HG03060 (cell line): ENCODE measurements at regions not wholly inside any gene's neighbourhood (a gene's known extent, or its start where the extent isn't known, plus 50 kb on each side); places are given as distances from the start of the nearest gene placed in this dataset.
"Not testable (repeated sequence)": the region's sequence is repeated elsewhere in the genome, so short reads cannot be mapped to it uniquely, and the experiment has no call there.

Source experiments
- ATAC-seq: cut with Tn5 transposase; IDR thresholded peaks from one replicate; pipeline ENCODE4 v1.9.1; 2021; ENCODE audit warnings: low read depth, moderate number of reproducible peaks; ENCODE audit not compliant: unreplicated experiment

DNA sequence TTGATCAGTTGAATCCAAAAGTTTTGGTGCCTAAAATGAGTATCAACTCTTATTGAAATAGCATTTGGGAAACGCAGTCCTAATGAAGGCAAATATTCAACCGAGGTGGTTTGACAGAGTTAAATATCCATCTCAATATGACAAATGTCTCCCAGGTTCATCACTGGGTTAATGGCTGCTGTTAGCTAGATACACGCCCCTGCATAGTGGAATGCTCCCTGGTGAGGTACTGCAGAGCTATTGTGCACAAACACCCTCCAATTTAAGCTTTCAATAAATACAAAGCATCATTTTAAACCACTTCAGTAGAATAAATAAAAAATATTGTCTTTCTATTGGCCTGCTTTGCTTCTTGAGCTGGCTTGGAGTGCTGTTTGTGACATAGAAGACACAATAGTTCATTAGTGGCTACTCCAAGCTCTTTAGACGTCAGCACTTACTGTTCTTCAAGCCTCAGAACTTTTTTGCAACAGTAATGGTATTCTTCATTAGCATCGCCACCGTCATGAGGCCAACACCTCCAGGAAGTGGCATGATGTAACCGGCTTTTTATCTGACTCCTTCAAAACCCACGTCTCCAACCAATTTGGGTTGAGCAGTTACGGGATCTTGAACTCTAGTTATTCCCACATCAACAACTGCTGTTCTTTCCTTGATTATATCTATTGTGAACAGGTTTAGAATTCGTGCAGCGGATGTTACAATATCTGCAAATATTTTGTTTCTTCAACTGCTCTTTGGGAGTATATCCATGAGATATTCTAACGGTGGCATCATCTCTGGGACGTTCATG lies 1159.6 kb upstream of the EPHA6 start:
- ATAC-seq, result no peak

DNA sequence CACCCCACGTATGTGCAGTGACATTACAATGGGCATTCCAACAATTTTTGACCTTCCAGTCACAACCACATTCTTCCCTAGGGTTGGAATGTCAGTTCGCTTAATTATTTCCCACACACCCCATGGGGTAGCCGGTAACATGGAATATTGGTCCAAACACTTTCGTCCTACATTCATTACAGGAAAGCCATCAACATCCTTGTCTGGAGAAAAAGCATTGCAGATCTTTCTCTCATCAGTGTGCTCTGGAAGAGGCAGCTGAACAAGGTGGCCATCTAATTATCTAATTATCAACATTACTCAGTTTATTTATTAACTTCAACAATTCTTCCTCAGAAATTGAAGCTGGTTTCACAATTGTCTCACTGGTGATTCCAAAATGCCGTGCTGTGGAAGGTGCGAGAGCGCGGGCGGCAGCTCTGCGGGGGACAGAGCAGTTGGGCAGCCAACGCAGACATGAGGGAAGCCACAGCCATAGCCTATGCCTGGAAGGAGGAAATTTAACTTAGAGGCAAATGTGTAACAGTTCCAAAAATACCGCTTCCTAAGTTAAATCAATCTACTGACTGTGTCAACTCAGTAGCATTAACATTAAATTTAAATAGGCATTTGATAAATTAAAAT lies 1158.9 kb upstream of the EPHA6 start:
- no peak for ATAC-seq

DNA sequence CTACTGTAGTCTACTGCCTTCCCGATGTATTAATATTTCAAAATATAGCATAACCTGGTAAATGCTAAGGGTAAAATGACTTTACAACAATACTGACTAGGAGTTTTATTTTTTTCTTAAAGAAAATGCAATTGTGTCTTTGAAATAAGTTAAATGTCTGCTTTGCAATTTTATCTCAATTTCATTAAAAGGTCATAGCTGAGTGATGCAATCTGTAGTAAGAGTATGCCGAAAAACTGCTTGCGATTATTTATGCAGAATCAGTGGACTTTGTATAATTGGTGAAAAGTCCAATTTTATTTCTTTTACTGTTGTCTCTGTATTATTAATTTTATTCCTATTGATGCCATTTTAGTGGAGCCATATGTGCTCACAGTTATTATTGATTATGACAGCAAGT lies 1143.6 kb upstream of the EPHA6 start:
- no peak for ATAC-seq

DNA sequence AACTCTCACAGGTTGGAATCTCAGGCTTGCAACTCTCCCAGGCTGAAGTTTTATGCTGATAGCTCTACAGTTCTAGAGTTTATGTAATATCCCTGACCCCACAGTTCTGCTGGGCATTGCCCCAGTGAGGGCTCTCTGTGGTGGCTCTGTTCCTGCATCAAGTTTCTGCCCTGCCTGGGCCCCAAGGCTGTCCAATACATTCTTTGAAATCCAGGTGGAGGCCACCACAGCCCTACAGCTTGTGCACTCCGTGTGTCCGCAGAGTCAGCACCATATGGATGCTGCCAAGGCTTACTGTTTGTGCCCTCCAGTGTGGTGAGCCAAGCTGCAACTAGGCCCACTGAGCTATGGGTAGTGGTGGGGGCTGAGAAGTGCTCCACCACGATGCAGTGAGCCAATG lies 1141.2 kb upstream of the EPHA6 start:
- no peak for ATAC-seq

DNA sequence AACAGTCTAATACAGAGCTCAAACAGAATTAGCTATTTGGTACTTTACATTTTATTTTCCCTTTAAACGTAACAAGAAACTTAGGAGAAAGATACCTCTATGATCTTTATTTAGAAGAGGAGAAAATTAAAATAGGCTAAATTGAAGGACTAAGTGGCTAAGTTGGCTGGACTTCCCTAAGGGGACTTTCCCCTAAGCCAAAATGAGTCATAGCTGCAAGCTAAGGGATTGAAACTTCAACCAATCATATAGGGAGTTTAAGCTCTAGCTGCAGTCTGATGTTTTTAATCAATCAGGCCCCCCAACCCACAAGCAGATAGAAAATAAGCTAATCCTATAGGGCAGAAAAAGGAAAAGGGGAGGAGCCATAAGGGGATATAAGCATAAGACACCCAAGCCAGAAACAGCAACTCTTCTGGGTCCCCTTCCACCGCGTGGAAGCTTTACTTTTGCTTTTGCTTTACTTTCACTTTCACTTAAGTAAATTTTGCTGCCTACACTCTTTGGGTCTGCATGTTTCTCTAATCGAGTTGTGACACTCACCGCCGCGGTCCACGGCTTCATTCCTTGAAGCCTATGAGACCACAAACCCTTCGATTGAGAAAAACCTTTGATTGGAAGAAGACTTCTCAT lies 1108.5 kb upstream of the EPHA6 start:
- ATAC-seq, result no peak

DNA sequence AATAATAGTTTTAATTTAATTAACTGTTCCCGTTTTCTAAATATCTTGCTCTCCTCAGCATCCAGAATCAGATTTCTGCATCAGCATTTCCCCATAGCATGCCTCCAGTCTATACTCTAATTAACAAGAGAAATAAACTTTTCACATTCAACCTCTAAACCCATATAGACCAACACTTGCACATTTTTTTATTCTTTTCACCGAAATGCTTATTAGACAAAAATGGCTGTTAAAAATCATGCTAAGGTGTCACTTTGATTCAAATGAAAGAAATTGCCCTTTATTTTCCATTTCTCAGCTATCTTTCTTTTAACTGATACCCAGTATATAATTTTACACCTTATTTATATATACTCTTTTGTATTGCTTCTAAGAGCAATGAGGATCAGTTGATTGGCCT lies 1107.1 kb upstream of the EPHA6 start:
- no peak for ATAC-seq

DNA sequence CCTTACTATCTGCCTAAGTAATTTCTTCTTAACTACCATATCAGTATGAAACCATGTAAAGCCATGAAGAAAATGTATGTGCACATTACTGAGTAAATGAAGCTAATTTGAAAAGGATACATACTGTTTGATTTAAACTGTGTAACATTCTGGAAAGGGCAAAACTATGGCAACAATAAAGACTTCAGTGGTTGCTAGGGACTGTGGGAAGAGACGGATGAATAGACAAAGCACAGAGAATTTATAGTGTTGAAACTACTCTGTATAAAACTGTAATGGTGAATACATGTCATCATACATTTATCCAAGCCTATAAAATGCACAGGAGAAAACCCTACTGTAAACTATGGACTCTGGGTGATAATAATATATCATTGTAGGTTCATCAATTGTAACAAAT lies 1103.7 kb upstream of the EPHA6 start:
- no peak for ATAC-seq

DNA sequence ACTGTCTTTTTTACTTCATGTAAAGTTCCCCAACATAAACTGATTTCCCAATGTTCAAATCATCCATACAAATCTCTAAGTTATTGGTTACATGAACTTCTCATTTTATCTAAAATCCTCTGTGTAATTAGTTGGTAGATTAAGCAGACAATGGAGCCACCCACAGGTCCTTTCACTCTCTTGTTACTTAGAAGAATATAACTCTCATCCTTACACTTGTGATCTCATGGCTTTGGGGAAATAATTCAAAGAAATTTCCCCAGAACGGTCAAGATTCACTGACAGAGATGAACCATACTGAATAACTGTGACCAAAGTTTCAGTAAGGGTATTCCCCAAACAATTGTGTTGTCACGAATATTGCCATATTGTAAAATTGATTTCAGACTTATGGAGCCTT lies 1102.6 kb upstream of the EPHA6 start:
- ATAC-seq, result no peak

DNA sequence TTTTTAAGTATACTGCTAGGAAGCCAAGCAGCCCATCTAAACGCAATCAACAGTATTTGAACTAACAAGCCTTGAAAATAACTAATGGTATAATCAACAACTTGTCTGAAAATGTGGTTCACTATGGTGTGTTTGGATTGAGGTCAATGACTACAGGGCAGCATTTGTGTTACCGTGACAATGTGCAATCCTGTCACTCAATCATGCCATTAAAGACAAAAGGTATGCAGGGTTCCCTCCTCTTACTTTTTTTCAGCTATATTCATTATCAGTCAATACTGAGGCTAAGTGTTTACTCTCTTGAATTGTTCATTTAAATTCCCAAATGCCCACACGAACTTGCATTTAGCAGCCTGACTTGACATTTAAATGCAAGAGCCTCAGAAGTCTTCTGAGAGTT lies 1099.3 kb upstream of the EPHA6 start:
- ATAC-seq, result no peak

DNA sequence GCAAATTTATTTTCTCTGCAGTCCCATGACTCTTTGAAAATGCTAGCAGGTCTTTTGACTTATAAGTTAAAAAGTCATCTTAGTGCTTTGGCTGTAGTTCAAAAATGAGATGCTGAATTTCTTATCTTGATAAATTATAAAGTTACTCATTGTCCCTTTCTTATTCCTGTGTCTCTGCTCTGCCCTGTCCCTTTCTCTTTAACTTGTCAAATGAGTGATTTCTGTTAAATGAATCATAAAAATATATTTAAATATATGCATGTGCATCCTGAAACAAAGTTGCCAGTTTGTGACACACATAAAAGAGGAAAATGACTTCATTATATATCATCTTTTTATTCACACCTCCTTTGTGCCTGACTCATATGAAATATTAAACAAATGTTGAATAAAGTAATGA lies 1097.3 kb upstream of the EPHA6 start:
- ATAC-seq, result no peak

DNA sequence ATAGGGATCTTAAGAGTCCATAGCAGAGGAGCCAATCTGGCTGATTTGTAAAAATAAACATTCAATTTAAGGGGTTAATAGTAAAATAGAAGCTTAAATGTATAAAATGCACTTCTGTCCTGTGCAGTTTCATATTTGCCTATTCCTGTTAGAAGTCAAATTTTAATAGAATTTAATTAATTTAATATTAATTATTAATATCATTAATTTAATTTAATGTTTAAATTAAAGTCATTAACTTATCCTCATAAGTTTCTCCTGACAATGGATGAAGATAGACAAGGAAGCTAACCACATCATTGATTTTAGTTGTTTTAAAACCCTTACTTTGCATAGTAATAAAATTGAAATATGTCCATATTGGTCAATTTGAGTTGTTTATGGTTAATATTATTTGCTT lies 1096.2 kb upstream of the EPHA6 start:
- ATAC-seq, result no peak

DNA sequence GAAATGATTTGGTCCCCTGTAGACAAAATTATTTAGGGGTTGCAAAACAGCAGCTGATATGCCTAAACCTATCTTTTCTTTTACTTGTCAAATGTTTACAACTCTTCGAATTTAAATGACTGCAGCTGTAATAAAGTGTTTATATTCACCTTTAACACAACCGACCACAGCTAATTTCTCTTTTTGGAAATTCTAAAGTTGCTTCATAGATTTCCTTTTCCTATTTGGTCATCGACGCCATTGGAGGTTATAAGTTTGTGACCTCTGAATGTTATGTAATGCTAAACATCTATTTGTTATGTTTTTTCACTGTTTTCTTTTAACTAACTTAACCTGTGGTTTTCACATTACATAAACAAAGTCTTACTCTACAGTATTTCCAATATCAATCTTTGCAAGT lies 1094.9 kb upstream of the EPHA6 start:
- ATAC-seq, result no peak

DNA sequence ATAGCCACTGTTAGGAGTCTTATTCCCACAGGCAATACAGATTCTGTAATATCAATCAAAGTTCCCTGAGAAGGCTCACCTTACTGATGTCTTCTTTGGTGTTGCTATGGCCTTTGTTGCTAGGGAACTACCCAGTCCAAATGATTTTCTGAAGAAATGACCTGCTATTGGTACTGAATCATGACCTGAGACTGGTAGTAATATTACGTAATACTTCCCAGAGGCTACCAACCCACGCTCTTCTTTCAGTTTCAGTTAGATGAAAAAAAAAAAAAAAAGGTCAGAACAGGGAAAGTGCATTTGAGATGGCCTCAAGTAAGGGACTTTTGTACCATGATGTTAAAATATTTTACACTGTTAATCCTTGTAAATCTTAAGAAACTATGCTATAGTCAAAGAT lies 1092.5 kb upstream of the EPHA6 start:
- ATAC-seq, result peak; percentile 52

DNA sequence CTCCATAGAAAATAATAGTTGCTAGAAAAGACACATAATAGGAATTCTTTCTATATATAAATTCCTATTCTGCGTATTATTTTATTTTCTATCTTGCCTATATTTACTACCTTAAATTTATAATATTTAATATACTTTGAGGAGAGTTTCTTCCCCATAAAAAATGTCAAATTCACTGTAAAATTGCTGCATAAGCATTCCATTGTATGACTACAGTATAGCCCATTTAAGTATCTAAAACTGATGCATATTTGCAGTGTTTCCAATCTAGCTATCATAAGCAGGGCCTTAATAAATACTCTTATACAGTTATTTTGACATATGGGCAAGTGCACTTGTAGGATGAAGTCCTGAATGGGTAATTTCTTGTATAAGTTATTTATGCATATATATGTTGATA lies 1088.6 kb upstream of the EPHA6 start:
- no peak for ATAC-seq

DNA sequence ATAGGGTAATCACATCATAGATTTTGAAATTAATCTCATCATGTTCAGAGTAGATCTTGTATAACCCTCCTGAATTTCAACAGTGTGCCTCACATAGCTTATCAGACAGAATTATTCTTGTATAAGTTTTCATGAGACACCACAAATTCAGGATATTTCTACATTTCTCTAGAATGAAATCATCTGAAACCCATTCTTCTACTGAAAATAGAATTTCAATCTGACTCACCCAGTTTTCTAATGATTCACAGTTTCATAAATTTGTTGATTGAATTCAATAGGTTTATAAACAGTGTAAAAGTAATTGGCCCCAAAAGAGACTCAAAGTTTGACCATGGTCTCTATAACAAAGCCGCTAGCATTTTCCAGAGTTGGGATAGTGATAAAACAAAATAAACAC lies 1082.6 kb upstream of the EPHA6 start:
- no peak for ATAC-seq

DNA sequence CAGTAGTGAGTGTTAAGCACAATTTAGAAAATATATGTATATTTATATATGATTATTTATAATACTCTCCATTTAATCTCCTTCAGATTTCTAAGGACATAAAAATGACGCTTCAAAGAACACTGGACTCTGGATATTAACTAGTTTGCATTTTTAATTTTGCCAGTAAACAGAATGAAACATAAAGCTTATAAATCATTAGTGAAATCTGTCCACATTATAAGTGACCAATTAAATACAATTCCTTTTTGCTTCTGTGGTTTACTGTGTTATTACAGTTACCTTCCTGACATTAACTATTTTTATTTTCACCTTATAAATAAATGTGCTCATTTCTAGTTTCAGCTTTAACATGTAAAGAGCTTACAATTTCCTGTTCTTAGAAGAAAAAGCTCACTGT lies 1081.1 kb upstream of the EPHA6 start:
- no peak for ATAC-seq

DNA sequence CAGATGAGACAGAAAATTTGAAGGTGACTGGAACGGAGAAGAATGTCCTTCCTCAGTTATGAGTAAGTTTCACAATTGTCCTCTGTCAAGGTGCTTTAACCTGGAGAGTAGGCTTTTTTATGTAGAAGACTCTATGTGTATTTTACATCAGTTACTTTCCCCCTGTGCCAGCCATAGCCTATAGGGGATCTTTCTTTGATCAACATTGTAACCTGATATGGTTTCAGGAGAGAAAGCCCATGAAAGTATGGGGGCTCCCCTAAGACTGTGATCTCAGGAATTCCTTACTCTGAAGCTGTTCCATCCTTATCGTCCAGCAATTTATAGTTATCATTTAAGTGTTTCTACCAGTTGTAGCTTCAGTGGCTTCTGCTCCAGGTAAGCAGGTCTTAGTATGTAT lies 1076.3 kb upstream of the EPHA6 start:
- no peak for ATAC-seq

DNA sequence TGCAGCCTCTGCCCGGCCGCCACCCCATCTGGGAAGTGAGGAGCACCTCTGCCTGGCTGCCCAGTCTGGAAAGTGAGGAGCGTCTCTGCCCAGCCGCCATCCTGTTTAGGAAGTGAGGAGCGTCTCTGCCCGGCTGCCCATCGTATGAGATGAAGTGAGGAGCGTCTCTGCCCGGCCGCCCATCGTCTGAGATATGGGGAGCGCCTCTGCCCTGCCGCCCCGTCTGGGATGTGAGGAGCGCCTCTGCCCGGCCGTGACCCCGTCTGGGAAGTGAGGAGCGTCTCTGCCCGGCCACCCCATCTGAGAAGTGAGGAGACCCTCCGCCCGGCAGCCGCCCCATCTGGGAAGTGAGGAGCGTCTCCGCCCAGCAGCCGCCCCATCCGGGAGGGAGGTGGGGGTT lies 1069.5 kb upstream of the EPHA6 start:
- ATAC-seq, result not testable (repeated sequence)

DNA sequence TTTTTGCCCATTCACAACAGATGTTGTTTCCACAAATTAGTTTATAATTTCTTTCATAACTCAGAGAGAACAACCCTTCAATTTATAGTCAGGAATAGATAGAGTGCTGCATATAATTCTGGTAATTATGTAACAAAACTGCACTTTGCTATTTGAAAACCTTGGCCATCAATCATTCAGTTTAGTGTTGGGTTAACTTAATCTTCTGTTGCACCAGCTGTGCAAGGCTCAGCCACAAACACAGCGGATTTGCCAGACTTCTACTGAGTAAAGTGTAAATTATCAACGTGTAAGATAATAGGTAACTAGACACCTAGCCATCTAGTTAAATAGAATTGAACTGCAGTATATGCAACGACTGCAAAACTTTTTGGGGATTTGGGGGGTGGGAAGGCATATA lies 1064.3 kb upstream of the EPHA6 start:
- no peak for ATAC-seq

DNA sequence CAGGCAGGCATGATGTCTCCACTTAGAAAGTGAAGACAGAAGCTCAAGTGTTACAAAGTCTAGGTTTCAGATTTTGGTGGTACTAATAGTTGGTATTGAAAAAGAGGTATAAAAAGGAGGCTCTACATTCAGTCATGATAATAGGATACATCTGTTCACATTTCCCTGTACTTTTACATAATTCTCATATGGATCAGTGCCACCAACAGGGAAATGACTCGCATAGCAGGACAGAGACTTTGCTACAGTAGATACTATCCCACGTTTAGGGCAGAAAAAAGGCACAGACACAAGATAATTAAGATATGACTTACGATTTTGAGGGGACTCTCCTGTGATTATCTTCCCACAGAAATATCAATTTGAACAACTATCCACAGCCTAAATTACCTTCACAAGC lies 1062.9 kb upstream of the EPHA6 start:
- no peak for ATAC-seq

DNA sequence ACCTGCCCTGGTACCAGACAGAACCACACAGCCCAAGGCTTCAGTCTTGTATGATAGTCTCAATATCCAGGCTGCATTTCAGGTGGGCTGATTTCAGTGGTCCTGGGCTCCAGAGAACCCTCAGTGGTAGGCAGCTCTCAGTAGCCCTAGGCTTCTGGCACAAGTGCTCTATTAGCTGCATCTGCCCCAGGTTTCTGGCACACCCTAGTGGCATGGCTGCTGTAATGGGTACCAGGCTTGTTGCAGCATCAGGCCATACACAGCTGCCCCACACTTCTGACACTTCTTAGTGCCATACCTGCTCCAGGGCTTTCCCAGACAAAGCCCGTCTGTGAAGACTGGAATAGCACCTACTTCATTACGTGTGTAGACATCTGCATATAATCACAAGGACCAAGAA lies 1062.2 kb upstream of the EPHA6 start:
- ATAC-seq, result no peak

DNA sequence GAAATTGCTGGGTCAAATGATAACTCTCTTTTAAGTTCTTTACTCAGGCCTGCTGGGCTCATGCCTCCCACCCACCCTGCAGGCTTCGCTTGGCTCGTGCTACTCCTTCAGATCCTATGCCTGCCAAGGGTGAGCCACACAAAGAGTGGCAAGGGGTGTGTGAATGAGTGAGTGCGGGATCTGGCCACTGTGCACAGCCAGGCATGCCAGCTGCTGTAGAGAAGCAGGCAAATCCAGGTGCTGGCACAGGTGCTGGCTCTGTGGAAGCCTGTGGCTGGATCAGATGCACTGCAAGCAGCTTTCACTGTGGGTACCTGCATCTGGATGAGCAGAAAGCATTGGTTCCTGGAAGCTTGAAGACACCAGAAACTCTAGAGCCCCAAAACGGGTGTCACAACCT lies 1055.7 kb upstream of the EPHA6 start:
- no peak for ATAC-seq
